ENCODE measurements at regions not wholly inside any gene's neighbourhood (a gene's known extent, or its start where the extent isn't known, plus 50 kb on each side); places are given as distances from the start of the nearest gene placed in this dataset.

GRCh38 chr5:161233553-161233952 is 313.0 kb downstream of the GABRB2 start:
- no peak for TF ChIP-seq CTCF (IDR thresholded peaks at IDR 0.05)
- TF ChIP-seq POLR2A (IDR thresholded peaks at IDR 0.05): no peak

All from adrenal gland (tissue), 5 donors.